A549 (cell line): ENCODE measurements at regions not wholly inside any gene's neighbourhood (a gene's known extent, or its start where the extent isn't known, plus 50 kb on each side); places are given as distances from the start of the nearest gene placed in this dataset.

Experiments used
- ATAC-seq, 2 experiments: fragments of 200-7000 bp in 1 of 2; fragments of >200 bp in 1 of 2; cut with Nextera tagmentation in 1 of 2; cut with Tn5 transposase in 1 of 2; 3 replicates each; pipeline versions ENCODE4 v1.8.0 to v1.9.1; 2018 to 2020; ENCODE audit warnings: mild to moderate bottlenecking in 1 of 2, moderate library complexity in 1 of 2
- CTCF ChIA-PET: fragments of 300-600 bp; sonication (Branson Sonifier 250); formaldehyde crosslinking; extraction: SDS; loops from one replicate; lab custom pipeline; 2021; ENCODE audit warnings: antibody characterized with exemption, inconsistent platforms; lab: Yijun Ruan, JAX
- POLR2A ChIA-PET: fragments of 350-600 bp; formaldehyde crosslinking; extraction: SDS; loops from one replicate; lab custom pipeline; 2021; ENCODE audit warnings: antibody characterized with exemption, inconsistent platforms; lab: Yijun Ruan, JAX
- DNase-seq, 2 experiments: peaks; one replicate each; pipeline versions ENCODE4 v3.0.0 to v3.0.0-alpha.2; 2011 to 2016; ENCODE audit warnings: low read depth in 1 of 2, low spot score in 1 of 2
- FAIRE-seq: peaks from 2 replicates; lab custom pipeline; 2011; peaks lifted over from hg19 to GRCh38; lab: Jason Lieb, UNC
- H3K27ac ChIP-seq, 2 experiments: fragments of >200 bp; sonication (Bioruptor Twin); formaldehyde crosslinking; 3 replicates each; pipeline ENCODE4 v1.5.1; 2016 to 2017
- H3K4me1 ChIP-seq: fragments of >200 bp; sonication (Bioruptor Twin); formaldehyde crosslinking; 3 replicates; pipeline ENCODE4 v1.6.1; 2016
- H3K4me2 ChIP-seq: fragments of >200 bp; sonication (Bioruptor Twin); formaldehyde crosslinking; 3 replicates; pipeline ENCODE4 v1.6.1; 2016
- H3K4me3 ChIP-seq: fragments of >200 bp; sonication (Bioruptor Twin); formaldehyde crosslinking; 3 replicates; pipeline ENCODE4 v1.5.1; 2016
- H3K9me3 ChIP-seq: fragments of >200 bp; sonication (Bioruptor Twin); formaldehyde crosslinking; 3 replicates; pipeline ENCODE4 v1.6.1; 2016
- ATOH8 ChIP-seq: fragments of 250-450 bp; sonication (Bioruptor Pico); IDR thresholded peaks from 2 replicates; pipeline ENCODE4 v1.5.0; 2020; ENCODE audit warnings: low read depth, mild to moderate bottlenecking, moderate library complexity
- BHLHE40 ChIP-seq: IDR thresholded peaks from 2 replicates; pipeline ENCODE4 v1.6.1; 2012; ENCODE audit warnings: low read depth, low read length, inconsistent platforms
- CEBPB ChIP-seq, 2 experiments: fragments of >200 bp in 1 of 2; sonication (Bioruptor Twin) in 1 of 2; formaldehyde crosslinking in 1 of 2; IDR thresholded peaks; 2 replicates each; pipeline ENCODE4 v1.6.1; 2012 to 2016
- CHD2 ChIP-seq: fragments of 150-350 bp; IDR thresholded peaks from 2 replicates; pipeline ENCODE4 v1.6.1; 2014; ENCODE audit warnings: low read length; ENCODE audit not compliant: partially characterized antibody
- CHD4 ChIP-seq: fragments of 200-600 bp; sonication (generic); IDR thresholded peaks from 2 replicates; pipeline ENCODE4 v1.6.1; 2016; ENCODE audit warnings: antibody characterized with exemption, mild to moderate bottlenecking, borderline replicate concordance
- E2F6 ChIP-seq: IDR thresholded peaks from 2 replicates; pipeline ENCODE4 v1.6.1; 2012; ENCODE audit warnings: low read depth, borderline replicate concordance
- EHMT2 ChIP-seq: fragments of 200-600 bp; sonication (generic); IDR thresholded peaks from 2 replicates; pipeline ENCODE4 v1.6.1; 2016; ENCODE audit warnings: antibody characterized with exemption, low read depth, mild to moderate bottlenecking, moderate library complexity
- FOSL2 ChIP-seq, 2 experiments: fragments of 450-650 bp in 1 of 2; fragments of >200 bp in 1 of 2; sonication (Bioruptor Twin) in 1 of 2; formaldehyde crosslinking; IDR thresholded peaks; 2 replicates each; pipeline versions ENCODE4 v1.5.0 to v1.6.1; 2016 to 2020; ENCODE audit warnings: mild to moderate bottlenecking in 1 of 2, moderate library complexity in 1 of 2
- FOXS1 ChIP-seq: fragments of 250-450 bp; sonication (Bioruptor Pico); IDR thresholded peaks from 2 replicates; pipeline ENCODE4 v1.5.0; 2020; ENCODE audit warnings: mild to moderate bottlenecking, moderate library complexity
- GATA3 ChIP-seq: IDR thresholded peaks from 2 replicates; pipeline ENCODE4 v1.6.1; 2012; ENCODE audit warnings: borderline replicate concordance
- HOXA7 ChIP-seq: fragments of 250-450 bp; sonication (Bioruptor Pico); IDR thresholded peaks from 2 replicates; pipeline ENCODE4 v1.5.0; 2020; ENCODE audit warnings: mild to moderate bottlenecking, moderate library complexity
- HOXB5 ChIP-seq: fragments of 250-450 bp; sonication (Bioruptor Pico); IDR thresholded peaks from 2 replicates; pipeline ENCODE4 v1.5.0; 2020; ENCODE audit warnings: mild to moderate bottlenecking, moderate library complexity
- JUN ChIP-seq, 2 experiments: fragments of >200 bp; sonication (Bioruptor Twin); formaldehyde crosslinking; IDR thresholded peaks; 2 replicates in 1 of 2; 3 replicates in 1 of 2; pipeline ENCODE4 v1.6.1; 2016 to 2017
- KDM1A ChIP-seq: fragments of 200-600 bp; sonication (generic); IDR thresholded peaks from 2 replicates; pipeline ENCODE4 v1.6.1; 2016; ENCODE audit warnings: low read depth, mild to moderate bottlenecking
- MAFK ChIP-seq: fragments of 450-650 bp; IDR thresholded peaks from 2 replicates; pipeline ENCODE4 v1.6.1; 2014; ENCODE audit not compliant: partially characterized antibody
- NFE2L2 ChIP-seq: fragments of 150-350 bp; conservative IDR thresholded peaks from 2 replicates; pipeline ENCODE4 v1.6.1; 2014; ENCODE audit warnings: low read length
- NR3C1 ChIP-seq: fragments of >200 bp; sonication (Bioruptor Twin); formaldehyde crosslinking; IDR thresholded peaks from 3 replicates; pipeline ENCODE4 v1.6.1; 2017
- POLR2AphosphoS2 ChIP-seq: conservative IDR thresholded peaks from 2 replicates; pipeline ENCODE4 v1.6.1; 2012; ENCODE audit warnings: low read length, improper control_type of control experiment, inconsistent platforms
- RAD21 ChIP-seq, 2 experiments: fragments of >200 bp in 1 of 2; sonication (Bioruptor Twin) in 1 of 2; formaldehyde crosslinking in 1 of 2; IDR thresholded peaks in 1 of 2; conservative IDR thresholded peaks in 1 of 2; 2 replicates in 1 of 2; 3 replicates in 1 of 2; pipeline ENCODE4 v1.6.1; 2012 to 2018; ENCODE audit warnings: inconsistent platforms in 1 of 2
- RARB ChIP-seq: fragments of 250-450 bp; sonication (Bioruptor Pico); IDR thresholded peaks from 2 replicates; pipeline ENCODE4 v1.8.0; 2021; ENCODE audit warnings: mild to moderate bottlenecking, moderate library complexity
- RCOR1 ChIP-seq: fragments of 150-350 bp; IDR thresholded peaks from 2 replicates; pipeline ENCODE4 v1.6.1; 2014; ENCODE audit warnings: antibody characterized with exemption, low read length, low read depth
- REST ChIP-seq: fragments of 200-600 bp; sonication (generic); IDR thresholded peaks from 2 replicates; pipeline ENCODE4 v1.6.1; 2016; ENCODE audit warnings: antibody characterized with exemption, mild to moderate bottlenecking, moderate library complexity
- RFX5 ChIP-seq: fragments of 450-650 bp; IDR thresholded peaks from 2 replicates; pipeline ENCODE4 v1.7.1; 2014; ENCODE audit warnings: antibody characterized with exemption, mild to moderate bottlenecking, moderate library complexity
- TFCP2L1 ChIP-seq: fragments of 250-450 bp; sonication (Bioruptor Pico); IDR thresholded peaks from 2 replicates; pipeline ENCODE4 v1.5.0; 2021; ENCODE audit warnings: mild to moderate bottlenecking
- TP53 ChIP-seq: fragments of 250-450 bp; sonication (Bioruptor Pico); IDR thresholded peaks from 2 replicates; pipeline ENCODE4 v1.5.0; 2021; ENCODE audit warnings: mild to moderate bottlenecking, moderate library complexity
- ZFP36 ChIP-seq: fragments of 450-650 bp; IDR thresholded peaks from 2 replicates; pipeline ENCODE4 v1.6.1; 2014; ENCODE audit warnings: borderline replicate concordance; ENCODE audit not compliant: partially characterized antibody
- ZSCAN20 ChIP-seq: fragments of 250-450 bp; sonication (Bioruptor Pico); IDR thresholded peaks from 2 replicates; pipeline ENCODE4 v1.8.0; 2022; ENCODE audit warnings: mild to moderate bottlenecking, moderate library complexity
- WGBS: methylation state at CpG from one replicate; pipeline ENCODE4 v1.1.6; 2017; ENCODE audit errors: missing lambda C conversion rate; 5-methylcytosine and 5-hydroxymethylcytosine counted together

- no peaks in the 10 kb centered on the region for H3K9me3 ChIP-seq
- POLR2A ChIA-PET = no interaction called here
- DNase-seq = no peak
- no peak for ATAC-seq
- CTCF ChIA-PET = no interaction called here
- no peaks in the 10 kb centered on the region for H3K4me1 ChIP-seq
- H3K27ac ChIP-seq = no peak overlapping the region
- TF ChIP-seq CEBPB (IDR thresholded peaks at IDR 0.05) = no peak
- peak; percentile 43 for TF ChIP-seq MAFK
- TF ChIP-seq, all 56 proteins: peak for 1
- no peak for FAIRE-seq
- H3K4me3 ChIP-seq = no peak overlapping the region
- H3K4me2 ChIP-seq = no peak overlapping the region
- WGBS = 75% methylated on average over 1 of the region's 1 CpG
Observed at GRCh38 chr1:190560161-190560681, 82.6 kb upstream of the BRINP3 start.

- Histone ChIP-seq H3K4me2 (peak overlapping the region; percentile 41; the same call in 2 of the 3 replicates), H3K27ac (no peak overlapping the region), H3K4me1 (no peaks in the 10 kb centered on the region), H3K4me3 (no peak overlapping the region), H3K9me3 (no peaks in the 10 kb centered on the region)
- TF ChIP-seq NFE2L2 (no peak), RCOR1 (no peak), RARB (CRISPR knock-in tag) (no peak), EHMT2 (no peak), TP53 (CRISPR knock-in tag) (no peak), HOXA7 (CRISPR knock-in tag) (no peak), FOSL2 (IDR thresholded peaks at IDR 0.05) (no peak), FOSL2 (CRISPR knock-in tag; IDR thresholded peaks at IDR 0.05) (no peak), HOXB5 (CRISPR knock-in tag) (no peak), KDM1A (no peak), BHLHE40 (no peak), NR3C1 (no peak), E2F6 (no peak), CHD4 (no peak), GATA3 (no peak), JUN (IDR thresholded peaks at IDR 0.05) (no peak), POLR2AphosphoS2 (no peak), RAD21 (conservative IDR thresholded peaks at IDR 0.05 in 1 of 2, IDR thresholded peaks at IDR 0.05 in 1 of 2) (no peak), MAFK (no peak)
- ChIA-PET CTCF (no interaction called here), POLR2A (no interaction called here)
- no peak for FAIRE-seq
- no peak for ATAC-seq
- no peak for DNase-seq
- 28% methylated on average over 9 of the region's 9 CpGs for WGBS
Observed at GRCh38 chr1:190563230-190563629, 85.6 kb upstream of the BRINP3 start.

GRCh38 chr1:190564117-190564516 is 86.5 kb upstream of the BRINP3 start:
- DNase-seq (no peak), ATAC-seq (no peak), FAIRE-seq (no peak)
- WGBS = 55% methylated on average over 2 of the region's 2 CpGs
- Histone ChIP-seq H3K4me2 (peak overlapping the region; percentile 18; the same call in 1 of the 3 replicates), H3K27ac (no peak overlapping the region), H3K4me3 (no peak overlapping the region), H3K4me1 (no peaks in the 10 kb centered on the region), H3K9me3 (no peaks in the 10 kb centered on the region)
- no peak for TF ChIP-seq REST
- TF ChIP-seq RFX5 = no peak
- TF ChIP-seq CHD2 = no peak
- no peak for TF ChIP-seq ATOH8 (CRISPR knock-in tag)
- no peak for TF ChIP-seq ZFP36
- TF ChIP-seq TFCP2L1 (CRISPR knock-in tag) = no peak
- no peak for TF ChIP-seq ZSCAN20 (CRISPR knock-in tag)
- TF ChIP-seq FOXS1 (CRISPR knock-in tag) = no peak
- POLR2A ChIA-PET = no interaction called here
- CTCF ChIA-PET = no interaction called here
